GM12864 (cell line): ENCODE measurements at regions not wholly inside any gene's neighbourhood (a gene's known extent, or its start where the extent isn't known, plus 50 kb on each side); places are given as distances from the start of the nearest gene placed in this dataset.

Experiments used
- DNase-seq: peaks from one replicate; pipeline ENCODE4 v3.0.0-alpha.2; 2011; ENCODE audit warnings: low read depth
- H3K4me3 ChIP-seq: 2 replicates; pipeline ENCODE4 v1.5.1; 2011; ENCODE audit warnings: mild to moderate bottlenecking, low read depth, low read length, control low read depth
- TF ChIP-seq, protein P1 (sequence below): IDR thresholded peaks from 2 replicates; pipeline ENCODE4 v1.5.1; 2011; ENCODE audit warnings: low read depth, mild to moderate bottlenecking, moderate library complexity, low read length, control low read depth, inconsistent platforms; ENCODE audit errors: missing control alignments

DNA sequence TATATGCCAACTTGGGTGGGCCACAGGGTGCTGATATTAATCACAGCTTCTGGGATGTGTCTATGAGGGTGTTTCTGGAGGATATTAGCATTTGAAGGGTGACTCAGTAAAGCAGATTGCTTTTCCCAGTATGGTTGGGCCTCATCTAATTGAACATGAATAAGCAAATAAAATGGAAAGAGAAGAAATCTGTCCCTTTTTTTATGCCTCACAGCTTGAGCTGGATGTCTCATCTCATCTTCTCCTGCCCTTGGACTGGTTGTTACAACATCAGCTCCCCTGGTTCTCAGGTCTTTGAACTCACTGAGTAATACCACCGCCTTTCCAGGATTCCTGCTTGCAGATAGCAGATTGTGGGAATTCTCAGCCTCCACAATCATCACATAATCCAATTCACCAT is 1149.2 kb downstream of the PCDH18 start:
- DNase-seq: no peak
- no peak overlapping the region for H3K4me3 ChIP-seq
- TF ChIP-seq, protein P1, sequence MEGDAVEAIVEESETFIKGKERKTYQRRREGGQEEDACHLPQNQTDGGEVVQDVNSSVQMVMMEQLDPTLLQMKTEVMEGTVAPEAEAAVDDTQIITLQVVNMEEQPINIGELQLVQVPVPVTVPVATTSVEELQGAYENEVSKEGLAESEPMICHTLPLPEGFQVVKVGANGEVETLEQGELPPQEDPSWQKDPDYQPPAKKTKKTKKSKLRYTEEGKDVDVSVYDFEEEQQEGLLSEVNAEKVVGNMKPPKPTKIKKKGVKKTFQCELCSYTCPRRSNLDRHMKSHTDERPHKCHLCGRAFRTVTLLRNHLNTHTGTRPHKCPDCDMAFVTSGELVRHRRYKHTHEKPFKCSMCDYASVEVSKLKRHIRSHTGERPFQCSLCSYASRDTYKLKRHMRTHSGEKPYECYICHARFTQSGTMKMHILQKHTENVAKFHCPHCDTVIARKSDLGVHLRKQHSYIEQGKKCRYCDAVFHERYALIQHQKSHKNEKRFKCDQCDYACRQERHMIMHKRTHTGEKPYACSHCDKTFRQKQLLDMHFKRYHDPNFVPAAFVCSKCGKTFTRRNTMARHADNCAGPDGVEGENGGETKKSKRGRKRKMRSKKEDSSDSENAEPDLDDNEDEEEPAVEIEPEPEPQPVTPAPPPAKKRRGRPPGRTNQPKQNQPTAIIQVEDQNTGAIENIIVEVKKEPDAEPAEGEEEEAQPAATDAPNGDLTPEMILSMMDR: no peak

DNA sequence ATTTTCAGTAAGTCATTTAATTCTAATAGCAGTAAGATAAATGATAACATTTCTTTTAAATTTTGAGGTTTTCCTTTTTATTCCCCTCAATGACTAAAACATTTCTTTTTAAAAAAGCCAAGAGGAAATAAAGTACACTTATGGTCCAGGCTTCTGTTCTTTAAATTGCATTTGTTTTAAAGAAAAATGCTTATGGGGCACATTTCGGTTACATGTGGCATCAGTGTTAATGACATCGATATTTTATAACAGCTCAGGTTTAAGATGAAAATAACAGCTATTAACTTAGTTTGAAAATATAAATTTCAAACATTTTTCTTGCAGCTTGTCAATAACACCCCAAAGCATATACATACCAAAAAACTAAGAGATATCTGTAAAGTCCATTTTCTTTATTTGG is 1161.1 kb downstream of the PCDH18 start:
- TF ChIP-seq, protein P1: no peak
- DNase-seq: no peak
- H3K4me3 ChIP-seq: no peak overlapping the region

DNA sequence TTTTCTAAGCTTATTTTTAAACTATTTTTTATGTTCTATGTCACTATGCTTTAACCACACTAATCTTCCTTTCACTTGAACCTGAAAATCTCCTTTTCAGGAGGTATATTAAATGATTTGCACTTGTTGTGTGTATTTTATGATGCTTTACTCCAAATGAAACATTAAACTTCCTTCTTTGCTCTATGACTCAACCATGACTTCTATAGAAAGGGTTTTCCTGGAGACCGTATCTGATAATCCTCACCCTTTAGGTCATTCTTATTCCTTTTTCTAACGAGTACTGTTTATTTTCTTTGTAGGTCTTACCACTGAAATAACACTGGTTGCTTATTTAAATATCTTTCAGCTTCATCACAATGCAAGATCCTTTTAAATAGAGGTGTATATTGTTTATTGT is 1163.2 kb downstream of the PCDH18 start:
- H3K4me3 ChIP-seq: no peak overlapping the region
- DNase-seq: no peak
- TF ChIP-seq, protein P1: no peak

DNA sequence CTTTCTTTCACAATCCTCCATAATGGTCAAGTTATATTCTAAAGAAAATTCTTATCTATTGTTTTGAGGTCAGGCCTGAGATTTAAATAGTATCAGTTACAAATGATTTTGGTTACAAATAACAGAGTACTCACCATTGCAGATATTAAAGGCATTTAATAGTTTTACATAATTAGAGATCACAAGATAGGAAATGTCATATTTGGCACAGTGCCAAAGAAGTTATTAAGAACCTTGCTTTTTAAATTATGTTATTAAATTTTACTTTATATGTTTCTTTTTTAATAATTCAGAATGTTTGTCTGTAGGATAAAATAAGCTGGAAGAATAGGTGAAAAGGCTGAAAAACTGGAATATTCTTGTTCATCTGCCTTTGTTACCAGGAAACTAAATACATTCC is 1174.7 kb downstream of the PCDH18 start:
- DNase-seq: no peak
- TF ChIP-seq, protein P1: no peak
- H3K4me3 ChIP-seq: no peak overlapping the region

DNA sequence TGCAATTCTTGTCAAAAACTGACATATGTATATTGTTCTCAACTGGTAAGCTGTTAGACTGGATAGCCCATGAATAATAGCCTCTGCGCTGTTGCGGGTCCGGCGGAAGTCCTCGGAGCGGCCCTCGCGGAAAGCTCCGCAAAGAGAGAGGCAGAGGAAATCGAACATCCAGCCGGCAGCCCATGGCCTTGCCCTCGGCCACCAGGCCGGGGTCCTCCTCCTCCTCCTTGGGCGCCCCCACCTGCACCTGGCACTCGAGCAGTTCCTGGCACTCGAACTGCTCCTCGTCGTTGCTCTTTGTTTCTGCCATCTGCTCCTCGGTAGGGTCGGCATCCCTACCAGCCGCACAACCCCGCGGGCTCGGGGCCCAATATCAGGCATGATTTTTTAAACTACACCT is 1176.3 kb downstream of the PCDH18 start:
- H3K4me3 ChIP-seq: no peak overlapping the region
- TF ChIP-seq, protein P1: no peak
- DNase-seq: no peak

DNA sequence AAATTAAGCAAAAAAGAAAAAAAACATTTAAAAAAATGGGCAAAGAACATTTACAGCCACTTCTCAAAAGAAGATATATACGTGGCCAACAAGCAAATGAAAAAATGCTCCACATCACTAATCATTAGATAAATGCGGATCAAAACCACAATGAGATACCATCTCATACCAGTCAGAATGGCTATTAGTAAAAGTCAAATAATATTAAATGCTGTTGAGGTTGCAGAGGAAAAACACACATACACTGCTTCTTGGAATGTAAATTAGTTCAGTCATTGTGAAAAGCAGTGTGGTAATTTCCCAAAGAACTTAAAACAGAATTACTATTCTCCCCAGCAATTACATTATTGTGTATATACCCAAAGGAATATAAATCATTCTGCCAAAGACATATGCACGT is 1189.0 kb downstream of the PCDH18 start:
- no peak for DNase-seq
- TF ChIP-seq, protein P1: no peak
- no peak overlapping the region for H3K4me3 ChIP-seq

DNA sequence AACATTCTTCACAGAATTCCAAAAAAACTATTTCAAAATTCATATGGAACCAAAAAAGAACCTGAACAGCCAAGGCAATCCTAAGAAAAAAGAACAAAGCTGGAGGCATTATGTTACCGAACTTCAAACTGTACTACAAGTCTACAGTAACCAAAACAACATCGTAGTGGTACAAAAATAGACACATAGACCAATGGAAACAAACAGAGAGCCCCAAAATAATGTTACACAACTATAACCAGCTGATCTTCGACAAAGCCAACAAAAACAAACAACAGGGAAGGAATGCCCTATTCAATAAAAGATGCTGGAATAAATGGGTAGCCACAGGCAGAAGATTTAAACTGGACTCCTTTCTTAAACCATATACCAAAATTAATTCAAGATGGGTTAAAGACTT is 1189.6 kb downstream of the PCDH18 start:
- no peak overlapping the region for H3K4me3 ChIP-seq
- TF ChIP-seq, protein P1: no peak

More for the DNA sequence above, 1189.6 kb downstream of the PCDH18 start:
- DNase-seq: no peak
